Ishikawa (cell line): ENCODE measurements at regions not wholly inside any gene's neighbourhood (a gene's known extent, or its start where the extent isn't known, plus 50 kb on each side); places are given as distances from the start of the nearest gene placed in this dataset.

Source experiments
- CEBPB ChIP-seq: IDR thresholded peaks from 2 replicates; pipeline ENCODE4 v1.6.1; 2012
- CREB1 ChIP-seq: IDR thresholded peaks from 2 replicates; pipeline ENCODE4 v1.6.1; 2012; ENCODE audit warnings: low read depth
- EGR1 ChIP-seq: IDR thresholded peaks from 2 replicates; pipeline ENCODE4 v1.6.1; 2012
- EP300 ChIP-seq: IDR thresholded peaks from 2 replicates; pipeline ENCODE4 v1.6.1; 2012; ENCODE audit warnings: borderline replicate concordance
- FOXM1 ChIP-seq: IDR thresholded peaks from 2 replicates; pipeline ENCODE4 v1.6.1; 2012; ENCODE audit warnings: low read depth, borderline replicate concordance
- MAX ChIP-seq: IDR thresholded peaks from 2 replicates; pipeline ENCODE4 v1.6.1; 2012
- NFIC ChIP-seq: IDR thresholded peaks from 2 replicates; pipeline ENCODE4 v1.6.1; 2012
- RAD21 ChIP-seq: IDR thresholded peaks from 2 replicates; pipeline ENCODE4 v1.6.1; 2012; ENCODE audit warnings: low read depth
- REST ChIP-seq: IDR thresholded peaks from 2 replicates; pipeline ENCODE4 v1.6.1; 2012; ENCODE audit warnings: low read depth, mild to moderate bottlenecking
- TAF1 ChIP-seq: IDR thresholded peaks from 2 replicates; pipeline ENCODE4 v1.6.1; 2012; ENCODE audit warnings: low read depth, mild to moderate bottlenecking
- TCF12 ChIP-seq: IDR thresholded peaks from 2 replicates; pipeline ENCODE4 v1.6.1; 2012; ENCODE audit warnings: low read depth
- TEAD4 ChIP-seq: IDR thresholded peaks from 2 replicates; pipeline ENCODE4 v1.6.1; 2012
- YY1 ChIP-seq: IDR thresholded peaks from 2 replicates; pipeline ENCODE4 v1.6.1; 2012; ENCODE audit warnings: low read depth
- ZBTB7A ChIP-seq: IDR thresholded peaks from 2 replicates; pipeline ENCODE4 v1.6.1; 2012; ENCODE audit warnings: low read depth
- TF ChIP-seq, protein P1 (sequence below): IDR thresholded peaks from 2 replicates; pipeline ENCODE4 v1.6.1; 2012

DNA sequence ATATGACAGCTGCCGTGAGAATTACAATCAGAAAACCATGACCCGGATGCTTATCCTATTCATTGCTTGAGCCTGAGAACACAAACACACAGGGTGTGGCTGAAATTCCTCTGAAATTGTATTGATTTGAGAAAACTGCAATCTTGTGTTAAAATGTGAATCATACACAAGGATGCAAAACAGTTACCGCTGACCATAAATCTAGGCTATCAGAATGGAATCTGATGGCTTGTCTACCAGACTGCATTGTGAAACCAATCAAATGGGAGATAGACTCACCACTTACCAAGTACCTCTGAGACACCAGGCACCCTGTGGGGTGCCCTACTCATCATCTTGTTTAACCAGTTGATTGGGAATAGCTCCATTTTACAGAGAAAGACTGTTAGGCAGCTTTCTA, 188.7 kb upstream of the MSX2 start:
- TF ChIP-seq TAF1 (no peak), ZBTB7A (no peak), TEAD4 (no peak), EGR1 (no peak), MAX (no peak), REST (no peak), EP300 (no peak), NFIC (no peak), TCF12 (no peak), FOXM1 (no peak), CREB1 (no peak), RAD21 (no peak)
- TF ChIP-seq, protein P1, sequence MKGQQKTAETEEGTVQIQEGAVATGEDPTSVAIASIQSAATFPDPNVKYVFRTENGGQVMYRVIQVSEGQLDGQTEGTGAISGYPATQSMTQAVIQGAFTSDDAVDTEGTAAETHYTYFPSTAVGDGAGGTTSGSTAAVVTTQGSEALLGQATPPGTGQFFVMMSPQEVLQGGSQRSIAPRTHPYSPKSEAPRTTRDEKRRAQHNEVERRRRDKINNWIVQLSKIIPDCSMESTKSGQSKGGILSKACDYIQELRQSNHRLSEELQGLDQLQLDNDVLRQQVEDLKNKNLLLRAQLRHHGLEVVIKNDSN: no peak

DNA sequence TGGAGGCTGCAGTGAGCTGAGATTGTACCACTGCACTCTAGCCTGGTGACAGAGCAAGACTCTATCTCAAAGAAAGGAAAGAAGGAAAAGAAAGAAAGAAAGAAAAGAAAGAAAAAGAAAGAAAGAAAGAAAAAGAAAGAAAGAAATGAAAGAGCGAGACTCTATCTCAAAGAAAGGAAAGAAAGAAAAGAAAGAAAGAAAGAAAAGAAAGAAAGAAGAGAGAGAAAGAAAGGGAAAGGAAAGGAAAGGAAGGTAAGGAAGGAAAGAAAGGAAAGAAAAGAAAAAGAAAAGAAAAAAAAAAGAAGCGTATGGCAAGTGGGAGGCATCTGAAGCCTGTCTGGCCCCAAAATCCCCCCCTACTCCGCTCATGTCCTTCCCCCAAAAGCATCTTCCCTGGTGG, 182.3 kb upstream of the MSX2 start:
- no peak for TF ChIP-seq FOXM1
- no peak for TF ChIP-seq CEBPB
- no peak for TF ChIP-seq EP300
- no peak for TF ChIP-seq YY1
- no peak for TF ChIP-seq TCF12
- no peak for TF ChIP-seq ZBTB7A
- no peak for TF ChIP-seq CREB1
- TF ChIP-seq NFIC: no peak

DNA sequence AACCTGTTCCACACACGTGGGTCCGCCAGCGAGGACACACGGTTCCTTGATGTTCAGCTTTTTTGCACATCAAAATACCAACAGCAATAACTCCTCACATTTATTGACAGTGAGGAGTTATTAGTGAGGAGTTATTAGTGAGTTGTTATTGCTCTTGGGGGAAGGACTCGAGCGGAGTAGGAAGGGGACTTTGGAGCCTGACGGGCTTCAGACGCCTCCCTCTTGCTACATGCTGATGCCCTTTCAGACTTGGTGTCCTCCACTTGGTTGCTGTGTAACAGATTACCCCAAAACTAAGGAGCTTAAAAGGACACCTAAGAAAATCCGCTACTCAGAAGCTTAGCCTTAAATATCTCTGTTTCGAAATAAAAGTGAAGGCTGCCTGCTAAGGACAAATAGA, 181.9 kb upstream of the MSX2 start:
- TF ChIP-seq ZBTB7A: no peak
- TF ChIP-seq CEBPB: no peak
- no peak for TF ChIP-seq REST
- TF ChIP-seq, protein P1: no peak
- TF ChIP-seq CREB1: no peak
- no peak for TF ChIP-seq NFIC
- TF ChIP-seq TCF12: no peak
- no peak for TF ChIP-seq YY1
- no peak for TF ChIP-seq FOXM1
- TF ChIP-seq EP300: no peak
- no peak for TF ChIP-seq RAD21
- TF ChIP-seq TAF1: no peak
- TF ChIP-seq TEAD4: no peak
- no peak for TF ChIP-seq EGR1
- no peak for TF ChIP-seq MAX

DNA sequence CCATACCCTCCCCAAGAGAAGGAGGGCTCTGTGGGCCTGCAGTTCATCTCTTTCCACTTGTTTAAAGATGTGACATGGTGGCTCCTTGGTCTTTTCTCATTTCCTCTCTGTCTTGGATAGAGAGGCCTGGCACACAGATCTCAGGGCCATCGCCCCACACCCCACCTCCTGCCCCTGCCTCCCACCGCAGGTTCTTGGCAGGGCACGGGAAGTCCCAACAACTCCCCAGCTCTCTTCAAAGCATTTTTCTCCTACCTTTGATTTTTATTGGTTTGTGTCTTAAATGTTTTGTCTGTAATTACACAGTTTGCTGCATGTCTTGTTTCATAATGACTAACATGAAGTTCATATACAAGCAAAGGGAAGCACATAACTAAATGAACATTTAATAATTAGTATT, 178.5 kb upstream of the MSX2 start:
- TF ChIP-seq REST (no peak), TEAD4 (no peak), EP300 (no peak), CREB1 (no peak), TCF12 (no peak)

DNA sequence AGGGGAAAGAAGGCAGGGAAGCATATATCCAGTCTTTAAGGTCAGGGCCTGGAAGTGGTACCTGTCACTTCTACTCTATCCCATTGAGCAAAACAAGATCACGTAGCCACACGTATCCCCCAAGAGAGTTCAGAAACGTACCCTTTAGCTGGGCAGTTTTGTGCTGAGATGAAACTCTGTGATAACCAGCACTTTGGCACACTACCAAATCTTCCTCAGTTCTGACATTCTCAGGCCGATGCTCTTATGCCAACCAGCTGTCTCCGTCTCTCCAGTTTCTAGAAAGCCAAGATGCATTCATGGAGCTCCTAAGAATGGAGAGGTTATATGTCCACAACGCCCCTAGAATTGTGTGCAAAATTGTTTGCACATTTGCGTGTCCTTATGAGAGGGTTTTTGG, 176.6 kb upstream of the MSX2 start:
- TF ChIP-seq TEAD4: no peak
- no peak for TF ChIP-seq RAD21
- TF ChIP-seq CREB1: no peak
- TF ChIP-seq EGR1: no peak
- no peak for TF ChIP-seq ZBTB7A
- no peak for TF ChIP-seq YY1
- TF ChIP-seq REST: no peak
- no peak for TF ChIP-seq MAX
- no peak for TF ChIP-seq FOXM1
- TF ChIP-seq, protein P1: no peak
- no peak for TF ChIP-seq EP300
- no peak for TF ChIP-seq TCF12
- no peak for TF ChIP-seq CEBPB
- no peak for TF ChIP-seq TAF1
- no peak for TF ChIP-seq NFIC
